CD4-positive, alpha-beta T cell (primary cell): ENCODE measurements at regions not wholly inside any gene's neighbourhood (a gene's known extent, or its start where the extent isn't known, plus 50 kb on each side); places are given as distances from the start of the nearest gene placed in this dataset.
A peak's percentile ranks its signal among the peaks of the same experiment; 100 is the strongest.

Source experiments
- ATAC-seq: fragments of 200-7000 bp; cut with Tn5 transposase; one replicate; pipeline ENCODE4 v1.10.0; 2022; ENCODE audit warnings: mild to moderate bottlenecking; ENCODE audit not compliant: poor library complexity
- CTCF ChIA-PET: fragments of 350-600 bp; sonication (Branson Sonifier 250); formaldehyde crosslinking; loops from one replicate; lab custom pipeline; 2021; ENCODE audit warnings: antibody characterized with exemption, inconsistent platforms; lab: Charles Lee
- POLR2A ChIA-PET: fragments of 350-600 bp; sonication (Branson Sonifier 250); formaldehyde crosslinking; loops from one replicate; lab custom pipeline; 2021; ENCODE audit warnings: antibody characterized with exemption, inconsistent platforms; lab: Charles Lee
- DNase-seq, 14 experiments: peaks; one replicate each; pipeline ENCODE4 v3.0.0-alpha.2; 2013 to 2020; ENCODE audit warnings: mixed read lengths in 2 of 14
- H3K27ac ChIP-seq, 2 donors: one replicate each; pipeline versions ENCODE4 v1.5.1 to v1.7.0; 2013; ENCODE audit warnings: low read length in 2 of 2, low read depth in 1 of 2, mild to moderate bottlenecking in 1 of 2
- H3K27me3 ChIP-seq, 2 experiments: 1 replicate in 1 of 2; 2 replicates in 1 of 2; pipeline versions ENCODE4 v1.6.1 to v1.7.0; 2013; ENCODE audit warnings: low read length in 2 of 2, control low read depth in 1 of 2, mild to moderate bottlenecking in 1 of 2, moderate library complexity in 1 of 2; ENCODE audit not compliant: insufficient read depth in 2 of 2, control insufficient read depth in 1 of 2
- H3K36me3 ChIP-seq: one replicate; pipeline ENCODE4 v1.6.1; 2013; ENCODE audit warnings: low read length, control low read depth; ENCODE audit not compliant: insufficient read depth
- H3K4me1 ChIP-seq: one replicate; pipeline ENCODE4 v1.6.1; 2013; ENCODE audit warnings: low read length, control low read depth; ENCODE audit not compliant: insufficient read depth
- H3K4me3 ChIP-seq: one replicate; pipeline ENCODE4 v1.5.1; 2013; ENCODE audit warnings: mild to moderate bottlenecking, low read length, moderate library complexity
- H3K9me3 ChIP-seq, 2 experiments: 1 replicate in 1 of 2; 2 replicates in 1 of 2; pipeline versions ENCODE4 v1.6.1 to v1.7.0; 2013; ENCODE audit warnings: low read length in 2 of 2, mild to moderate bottlenecking in 2 of 2, control low read depth in 1 of 2, moderate library complexity in 1 of 2; ENCODE audit not compliant: control insufficient read depth in 1 of 2, insufficient read depth in 1 of 2
- H3K27ac Mint-ChIP-seq: one replicate; pipeline ENCODE4 v1.8.0; 2020; ENCODE audit warnings: mixed read lengths
- H3K27me3 Mint-ChIP-seq: one replicate; pipeline ENCODE4 v1.8.0; 2021; ENCODE audit warnings: mixed read lengths
- H3K36me3 Mint-ChIP-seq: one replicate; pipeline ENCODE4 v1.8.0; 2021; ENCODE audit warnings: low read depth, mixed read lengths
- H3K4me1 Mint-ChIP-seq: one replicate; pipeline ENCODE4 v1.8.0; 2021; ENCODE audit warnings: low read depth, mixed read lengths
- H3K4me3 Mint-ChIP-seq: one replicate; pipeline ENCODE4 v1.8.0; 2020; ENCODE audit warnings: mild to moderate bottlenecking, mixed read lengths
- H3K9me3 Mint-ChIP-seq: one replicate; pipeline ENCODE4 v1.8.0; 2020; ENCODE audit warnings: mixed read lengths
- intact Hi-C, 2 experiments: fragments of 100-400 bp; cut with DNase I in 1 of 2; cut with micrococcal nuclease in 1 of 2; formaldehyde crosslinking; loops; one replicate each; pipeline versions ENCODE4 v1.15.1 to v1.9.0; 2023 to 2025; cut with DNase I, micrococcal nuclease
- TF ChIP-seq, protein P1 (sequence below): fragments of 200-600 bp; IDR thresholded peaks from one replicate; pipeline ENCODE4 v1.8.0; 2022; ENCODE audit warnings: antibody characterized with exemption, mild to moderate bottlenecking

GRCh38 chr14:22426711-22427110 lies 162.3 kb downstream of the DAD1 start:
- H3K4me3 Mint-ChIP-seq = no peak overlapping the region

GRCh38 chr14:22423958-22424357 lies 165.1 kb downstream of the DAD1 start:
- Mint-ChIP-seq H3K4me3 (no peak overlapping the region), H3K9me3 (no peaks in the 10 kb centered on the region), H3K4me1 (no peaks in the 10 kb centered on the region), H3K36me3 (no peaks in the 10 kb centered on the region), H3K27me3 (no peaks in the 10 kb centered on the region), H3K27ac (no peak overlapping the region)
- ATAC-seq (no peak), DNase-seq (no peak)
- Histone ChIP-seq H3K27ac (no peak overlapping the region), H3K27me3 (no peaks in the 10 kb centered on the region), H3K36me3 (no peaks in the 10 kb centered on the region), H3K4me1 (no peaks in the 10 kb centered on the region), H3K4me3 (no peak overlapping the region), H3K9me3 (no peaks in the 10 kb centered on the region)
- intact Hi-C loops = no loop called here
- ChIA-PET POLR2A (no interaction called here), CTCF (no interaction called here)
- TF ChIP-seq, protein P1, sequence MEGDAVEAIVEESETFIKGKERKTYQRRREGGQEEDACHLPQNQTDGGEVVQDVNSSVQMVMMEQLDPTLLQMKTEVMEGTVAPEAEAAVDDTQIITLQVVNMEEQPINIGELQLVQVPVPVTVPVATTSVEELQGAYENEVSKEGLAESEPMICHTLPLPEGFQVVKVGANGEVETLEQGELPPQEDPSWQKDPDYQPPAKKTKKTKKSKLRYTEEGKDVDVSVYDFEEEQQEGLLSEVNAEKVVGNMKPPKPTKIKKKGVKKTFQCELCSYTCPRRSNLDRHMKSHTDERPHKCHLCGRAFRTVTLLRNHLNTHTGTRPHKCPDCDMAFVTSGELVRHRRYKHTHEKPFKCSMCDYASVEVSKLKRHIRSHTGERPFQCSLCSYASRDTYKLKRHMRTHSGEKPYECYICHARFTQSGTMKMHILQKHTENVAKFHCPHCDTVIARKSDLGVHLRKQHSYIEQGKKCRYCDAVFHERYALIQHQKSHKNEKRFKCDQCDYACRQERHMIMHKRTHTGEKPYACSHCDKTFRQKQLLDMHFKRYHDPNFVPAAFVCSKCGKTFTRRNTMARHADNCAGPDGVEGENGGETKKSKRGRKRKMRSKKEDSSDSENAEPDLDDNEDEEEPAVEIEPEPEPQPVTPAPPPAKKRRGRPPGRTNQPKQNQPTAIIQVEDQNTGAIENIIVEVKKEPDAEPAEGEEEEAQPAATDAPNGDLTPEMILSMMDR = no peak

More at GRCh38 chr14:22426711-22427110, 162.3 kb downstream of the DAD1 start:
- no peak for DNase-seq
- ChIA-PET POLR2A (no interaction called here), CTCF (no interaction called here)
- TF ChIP-seq, protein P1 = no peak
- Mint-ChIP-seq H3K27ac (no peak overlapping the region), H3K27me3 (no peaks in the 10 kb centered on the region), H3K4me1 (no peaks in the 10 kb centered on the region), H3K9me3 (no peaks in the 10 kb centered on the region), H3K36me3 (no peaks in the 10 kb centered on the region)
- Histone ChIP-seq H3K27me3 (no peaks in the 10 kb centered on the region), H3K4me3 (no peak overlapping the region), H3K27ac (no peak overlapping the region), H3K36me3 (no peaks in the 10 kb centered on the region), H3K4me1 (no peaks in the 10 kb centered on the region), H3K9me3 (no peaks in the 10 kb centered on the region)
- ATAC-seq = no peak
- intact Hi-C loops = no loop called here

GRCh38 chr14:22422238-22422637 lies 166.8 kb downstream of the DAD1 start:
- ATAC-seq (no peak), DNase-seq (peak in 1 of 14 experiments; percentile 0)
- Histone ChIP-seq H3K4me1 (no peaks in the 10 kb centered on the region), H3K27ac (no peak overlapping the region), H3K4me3 (no peak overlapping the region), H3K36me3 (no peaks in the 10 kb centered on the region), H3K9me3 (no peaks in the 10 kb centered on the region), H3K27me3 (no peaks in the 10 kb centered on the region)
- H3K4me3 Mint-ChIP-seq = no peak overlapping the region
- CTCF ChIA-PET = no interaction called here
- H3K36me3 Mint-ChIP-seq = no peaks in the 10 kb centered on the region
- no peaks in the 10 kb centered on the region for H3K9me3 Mint-ChIP-seq
- no peaks in the 10 kb centered on the region for H3K4me1 Mint-ChIP-seq
- no peak overlapping the region for H3K27ac Mint-ChIP-seq
- no peaks in the 10 kb centered on the region for H3K27me3 Mint-ChIP-seq
- POLR2A ChIA-PET = no interaction called here
- TF ChIP-seq, protein P1 = no peak
- intact Hi-C loops = no loop called here
